ENCODE measurements at regions not wholly inside any gene's neighbourhood (a gene's known extent, or its start where the extent isn't known, plus 50 kb on each side); places are given as distances from the start of the nearest gene placed in this dataset.

- Histone ChIP-seq H2AFZ (ENCODE audit: low read depth, low read length, poor library complexity, severe bottlenecking) (no peak overlapping the region), H3K4me1 (ENCODE audit: control insufficient read depth in 1 of 2, insufficient read depth in 2 of 2, low read length in 2 of 2) (no peaks in the 10 kb centered on the region), H3K4me2 (ENCODE audit: low read length) (no peak overlapping the region), H3K9ac (ENCODE audit: low read length) (no peak overlapping the region), H3K9me3 (ENCODE audit: control insufficient read depth in 1 of 2, insufficient read depth in 1 of 2, low read depth in 1 of 2, low read length in 2 of 2) (no peaks in the 10 kb centered on the region), H3K27me3 (ENCODE audit: insufficient read depth, low read length) (no peaks in the 10 kb centered on the region), H3K4me3 (replicated peaks in 1 of 2; ENCODE audit: low read depth in 1 of 2, low read length in 2 of 2) (no peak overlapping the region), H3K27ac (ENCODE audit: low read depth, low read length) (no peak overlapping the region), H3K36me3 (ENCODE audit: control insufficient read depth in 1 of 2, insufficient read depth in 2 of 2, low read length in 2 of 2) (no peaks in the 10 kb centered on the region), H3K9me2 (ENCODE audit: insufficient read depth) (no peaks in the 10 kb centered on the region), H3K79me2 (ENCODE audit: insufficient read depth, low read length) (no peaks in the 10 kb centered on the region), H4K20me1 (ENCODE audit: insufficient read depth) (no peaks in the 10 kb centered on the region)
- CTCF ChIA-PET = no interaction called here
- RAD21 ChIA-PET (ENCODE audit: low non-redundant PET in 1 of 2, low total read pairs in 2 of 2, uncharacterized antibody in 2 of 2, unreplicated experiment in 2 of 2) = no interaction called here
- ATAC-seq (no peak), DNase-seq (ENCODE audit: low read depth, low spot score) (no peak)
- TF ChIP-seq REST (IDR thresholded peaks at IDR 0.05; ENCODE audit: low read depth) (no peak), RAD21 (IDR thresholded peaks at IDR 0.05; ENCODE audit: low read depth) (no peak), SIN3A (IDR thresholded peaks at IDR 0.05; ENCODE audit: low read depth) (no peak), POLR2AphosphoS5 (IDR thresholded peaks at IDR 0.05; ENCODE audit: low read depth, low read length) (no peak), ATF3 (IDR thresholded peaks at IDR 0.05) (no peak), ELF1 (IDR thresholded peaks at IDR 0.05; ENCODE audit: borderline replicate concordance, low read depth) (no peak), CEBPB (IDR thresholded peaks at IDR 0.05; ENCODE audit: low read depth) (no peak), FOSL1 (IDR thresholded peaks at IDR 0.05; ENCODE audit: low read depth) (no peak), EZH2phosphoT487 (IDR thresholded peaks at IDR 0.05; ENCODE audit: borderline replicate concordance) (no peak), CTCF (IDR thresholded peaks at IDR 0.05 in 2 of 3, conservative IDR thresholded peaks at IDR 0.05 in 1 of 3; ENCODE audit: borderline replicate concordance in 1 of 3, insufficient read depth in 1 of 3, low read depth in 2 of 3, low read length in 2 of 3) (no peak), POLR2A (IDR thresholded peaks at IDR 0.05; ENCODE audit: borderline replicate concordance, extremely low read depth, insufficient read depth, insufficient read length) (no peak), TCF7L2 (IDR thresholded peaks at IDR 0.05; ENCODE audit: borderline replicate concordance, extremely low read depth, insufficient read depth, insufficient read length) (no peak), ZNF274 (IDR thresholded peaks at IDR 0.05; ENCODE audit: low read depth, low read length) (no peak)
- POLR2A ChIA-PET = no interaction called here
- intact Hi-C loops (cut with micrococcal nuclease) = no loop called here
- BruUV-seq (replicated peaks) = no TSS peak
Measured at GRCh38 chr13:62234780-62235440, 819.3 kb upstream of the PCDH20 start.

All from HCT116 (cell line).